Endodermal cell (in vitro differentiated cells): ENCODE measurements at regions not wholly inside any gene's neighbourhood (a gene's known extent, or its start where the extent isn't known, plus 50 kb on each side); places are given as distances from the start of the nearest gene placed in this dataset.

Source experiments
- DNase-seq: peaks from one replicate; pipeline ENCODE4 v3.0.0-alpha.2; 2017
- H3K27ac ChIP-seq: 2 replicates; pipeline ENCODE4 v1.5.1; 2013; ENCODE audit warnings: mild to moderate bottlenecking, low read depth, low read length, moderate library complexity
- H3K27me3 ChIP-seq: 2 replicates; pipeline ENCODE4 v1.6.1; 2013; ENCODE audit warnings: mild to moderate bottlenecking, low read length, moderate library complexity; ENCODE audit not compliant: insufficient read depth, control insufficient read depth, poor library complexity, severe bottlenecking
- H3K36me3 ChIP-seq: 2 replicates; pipeline ENCODE4 v1.7.0; 2013; ENCODE audit warnings: mild to moderate bottlenecking, low read length, moderate library complexity; ENCODE audit not compliant: control insufficient read depth, insufficient read depth
- H3K4me1 ChIP-seq: one replicate; pipeline ENCODE4 v1.7.0; 2013; ENCODE audit warnings: low read length; ENCODE audit not compliant: control insufficient read depth, insufficient read depth
- H3K4me3 ChIP-seq: 2 replicates; pipeline ENCODE4 v1.5.1; 2013; ENCODE audit warnings: mild to moderate bottlenecking, low read length, moderate library complexity
- H3K9ac ChIP-seq: 2 replicates; pipeline ENCODE4 v1.6.1; 2013; ENCODE audit warnings: mild to moderate bottlenecking, low read length, moderate library complexity; ENCODE audit not compliant: poor library complexity, severe bottlenecking; ENCODE audit errors: extremely low read depth
- H3K9me3 ChIP-seq: 2 replicates; pipeline ENCODE4 v1.6.1; 2013; ENCODE audit warnings: mild to moderate bottlenecking, low read length, moderate library complexity; ENCODE audit not compliant: control insufficient read depth
- H3K27ac Mint-ChIP-seq: 2 replicates; pipeline ENCODE4 v1.8.0; 2020; ENCODE audit warnings: mixed read lengths
- H3K27me3 Mint-ChIP-seq: 2 replicates; pipeline ENCODE4 v1.8.0; 2021; ENCODE audit warnings: mild to moderate bottlenecking, mixed read lengths; ENCODE audit not compliant: insufficient read depth
- H3K36me3 Mint-ChIP-seq: 2 replicates; pipeline ENCODE4 v1.8.0; 2020; ENCODE audit warnings: low read depth, mixed read lengths
- H3K4me1 Mint-ChIP-seq: 2 replicates; pipeline ENCODE4 v1.8.0; 2020; ENCODE audit warnings: mixed read lengths
- H3K4me3 Mint-ChIP-seq: 2 replicates; pipeline ENCODE4 v1.8.0; 2020; ENCODE audit warnings: mild to moderate bottlenecking, moderate library complexity, mixed read lengths
- H3K9me3 Mint-ChIP-seq: 2 replicates; pipeline ENCODE4 v1.8.0; 2020; ENCODE audit warnings: mild to moderate bottlenecking, mixed read lengths
- WGBS, 2 experiments: methylation state at CpG; one replicate each; pipeline versions ENCODE4 v1.1.5 to v1.1.7; 2013; ENCODE audit warnings: missing lambda C conversion rate in 2 of 2, mixed read lengths in 1 of 2; ENCODE audit not compliant: insufficient coverage in 1 of 2, insufficient read length in 1 of 2; 5-methylcytosine and 5-hydroxymethylcytosine counted together
- TF ChIP-seq, protein P1 (sequence below): fragments of 200-600 bp; sonication (generic); conservative IDR thresholded peaks from 2 replicates; pipeline ENCODE4 v1.5.0; 2021; ENCODE audit warnings: antibody characterized with exemption, mild to moderate bottlenecking

- no peaks in the 10 kb centered on the region for H3K36me3 Mint-ChIP-seq
- H3K4me3 Mint-ChIP-seq: no peak overlapping the region
- no peaks in the 10 kb centered on the region for H3K27me3 Mint-ChIP-seq
- Histone ChIP-seq H3K9ac (no peak overlapping the region), H3K4me1 (no peaks in the 10 kb centered on the region), H3K4me3 (no peak overlapping the region), H3K27me3 (no peaks in the 10 kb centered on the region), H3K36me3 (no peaks in the 10 kb centered on the region), H3K9me3 (no peaks in the 10 kb centered on the region), H3K27ac (no peak overlapping the region)
- no peak for DNase-seq
- H3K27ac Mint-ChIP-seq: no peak overlapping the region
- no peaks in the 10 kb centered on the region for H3K9me3 Mint-ChIP-seq
- TF ChIP-seq, protein P1, sequence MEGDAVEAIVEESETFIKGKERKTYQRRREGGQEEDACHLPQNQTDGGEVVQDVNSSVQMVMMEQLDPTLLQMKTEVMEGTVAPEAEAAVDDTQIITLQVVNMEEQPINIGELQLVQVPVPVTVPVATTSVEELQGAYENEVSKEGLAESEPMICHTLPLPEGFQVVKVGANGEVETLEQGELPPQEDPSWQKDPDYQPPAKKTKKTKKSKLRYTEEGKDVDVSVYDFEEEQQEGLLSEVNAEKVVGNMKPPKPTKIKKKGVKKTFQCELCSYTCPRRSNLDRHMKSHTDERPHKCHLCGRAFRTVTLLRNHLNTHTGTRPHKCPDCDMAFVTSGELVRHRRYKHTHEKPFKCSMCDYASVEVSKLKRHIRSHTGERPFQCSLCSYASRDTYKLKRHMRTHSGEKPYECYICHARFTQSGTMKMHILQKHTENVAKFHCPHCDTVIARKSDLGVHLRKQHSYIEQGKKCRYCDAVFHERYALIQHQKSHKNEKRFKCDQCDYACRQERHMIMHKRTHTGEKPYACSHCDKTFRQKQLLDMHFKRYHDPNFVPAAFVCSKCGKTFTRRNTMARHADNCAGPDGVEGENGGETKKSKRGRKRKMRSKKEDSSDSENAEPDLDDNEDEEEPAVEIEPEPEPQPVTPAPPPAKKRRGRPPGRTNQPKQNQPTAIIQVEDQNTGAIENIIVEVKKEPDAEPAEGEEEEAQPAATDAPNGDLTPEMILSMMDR: no peak
- H3K4me1 Mint-ChIP-seq: no peaks in the 10 kb centered on the region
Measured at GRCh38 chr1:189962181-189962580, 515.5 kb downstream of the BRINP3 start.

DNA sequence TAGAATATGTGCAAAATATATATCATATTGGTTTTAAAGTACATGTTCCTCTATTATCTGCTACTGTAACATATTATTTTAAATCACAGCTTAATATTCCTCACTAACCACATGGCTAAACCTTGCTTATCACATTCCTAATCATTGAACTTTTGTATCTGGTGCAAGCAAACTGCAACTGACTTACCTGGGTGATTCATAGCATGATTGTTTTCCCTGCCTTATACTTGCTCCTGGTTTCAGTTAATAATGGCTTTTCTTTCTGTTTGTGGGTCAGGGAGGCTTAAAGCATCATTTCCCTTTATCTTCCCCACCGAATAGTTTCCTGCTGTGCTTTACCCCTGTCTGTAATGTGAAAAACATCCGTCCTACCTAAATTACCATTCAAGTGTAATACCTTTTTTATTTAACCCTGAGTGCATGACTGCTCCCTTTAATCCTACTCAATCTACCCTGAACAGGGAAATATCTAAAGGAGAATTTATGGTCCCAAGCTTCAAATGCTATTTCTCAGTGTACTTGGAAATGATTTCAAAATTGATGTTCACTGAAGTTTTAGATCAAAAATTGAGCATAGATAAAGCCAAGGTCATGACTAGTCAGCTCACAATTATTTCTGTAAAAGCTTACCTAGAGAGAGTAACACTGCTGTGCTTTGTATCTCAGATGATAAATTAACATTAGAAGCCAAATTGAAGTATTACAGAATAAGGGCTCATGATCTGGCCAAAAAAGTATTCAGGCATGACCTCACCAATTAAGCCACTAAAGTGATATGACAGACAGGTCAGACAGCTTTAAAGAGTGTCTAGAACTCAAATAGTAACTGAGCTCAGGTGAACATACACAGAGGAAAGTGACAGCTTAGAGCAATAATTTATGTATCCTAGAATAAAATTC is 507.1 kb downstream of the BRINP3 start:
- Histone ChIP-seq H3K9me3 (no peaks in the 10 kb centered on the region), H3K4me1 (no peaks in the 10 kb centered on the region), H3K9ac (no peak overlapping the region), H3K27me3 (no peaks in the 10 kb centered on the region), H3K27ac (no peak overlapping the region), H3K36me3 (no peaks in the 10 kb centered on the region), H3K4me3 (no peak overlapping the region)
- no peak for DNase-seq
- TF ChIP-seq, protein P1: no peak
- Mint-ChIP-seq H3K4me1 (peaks cover 8% of the 10 kb centered on the region), H3K27ac (peak overlapping the region; percentile 23), H3K9me3 (no peaks in the 10 kb centered on the region), H3K36me3 (no peaks in the 10 kb centered on the region), H3K27me3 (no peaks in the 10 kb centered on the region), H3K4me3 (no peak overlapping the region)
- WGBS, 2 experiments: 22 to 33% methylated on average over 1 to 2 of the region's 2 CpGs

GRCh38 chr1:189971656-189972055 is 506.0 kb downstream of the BRINP3 start:
- Histone ChIP-seq H3K9me3 (no peaks in the 10 kb centered on the region), H3K27ac (no peak overlapping the region), H3K9ac (no peak overlapping the region), H3K4me1 (no peaks in the 10 kb centered on the region), H3K4me3 (no peak overlapping the region), H3K36me3 (no peaks in the 10 kb centered on the region), H3K27me3 (no peaks in the 10 kb centered on the region)
- TF ChIP-seq, protein P1: no peak
- no peaks in the 10 kb centered on the region for H3K36me3 Mint-ChIP-seq
- peaks cover under 1% of the 10 kb centered on the region for H3K9me3 Mint-ChIP-seq
- no peak overlapping the region for H3K4me3 Mint-ChIP-seq
- WGBS, 2 experiments: 94% methylated on average over 4 of the region's 4 CpGs; no CpG with 5 or more reads in 1 of the 2 experiments
- peaks cover 8% of the 10 kb centered on the region for H3K4me1 Mint-ChIP-seq
- DNase-seq: no peak
- no peaks in the 10 kb centered on the region for H3K27me3 Mint-ChIP-seq
- no peak overlapping the region for H3K27ac Mint-ChIP-seq
